Mesenchymal stem cell (in vitro differentiated cells and primary cell): ENCODE measurements at regions not wholly inside any gene's neighbourhood (a gene's known extent, or its start where the extent isn't known, plus 50 kb on each side); places are given as distances from the start of the nearest gene placed in this dataset.

Experiments used
- DNase-seq: peaks from one replicate; pipeline ENCODE4 v3.0.0-alpha.2; 2013
- H2AFZ ChIP-seq: one replicate; pipeline ENCODE4 v1.6.1; 2013; ENCODE audit warnings: low read depth, mild to moderate bottlenecking, control low read depth, inconsistent platforms, low read length, moderate library complexity
- H2AK5ac ChIP-seq: 2 replicates; pipeline ENCODE4 v1.6.1; 2013; ENCODE audit warnings: low read length, moderate library complexity, mild to moderate bottlenecking, inconsistent platforms; ENCODE audit not compliant: severe bottlenecking
- H2BK120ac ChIP-seq: one replicate; pipeline ENCODE4 v1.6.1; 2013; ENCODE audit warnings: low read depth, mild to moderate bottlenecking, inconsistent platforms, low read length, moderate library complexity
- H2BK12ac ChIP-seq, 2 experiments: one replicate each; pipeline ENCODE4 v1.6.1; 2013; ENCODE audit warnings: inconsistent platforms in 2 of 2, low read length in 2 of 2, mild to moderate bottlenecking in 2 of 2, moderate library complexity in 2 of 2, control low read depth in 1 of 2
- H2BK15ac ChIP-seq: one replicate; pipeline ENCODE4 v1.6.1; 2013; ENCODE audit warnings: mild to moderate bottlenecking, low read depth, inconsistent platforms; ENCODE audit not compliant: poor library complexity, severe bottlenecking
- H2BK5ac ChIP-seq: 2 replicates; pipeline ENCODE4 v1.6.1; 2013; ENCODE audit warnings: low read depth, mild to moderate bottlenecking, low read length, control low read depth, inconsistent platforms; ENCODE audit not compliant: poor library complexity, severe bottlenecking
- H3K14ac ChIP-seq, 2 experiments: one replicate each; pipeline ENCODE4 v1.6.1; 2013; ENCODE audit warnings: inconsistent platforms in 2 of 2, low read length in 2 of 2, control low read depth in 1 of 2, mild to moderate bottlenecking in 1 of 2, moderate library complexity in 1 of 2
- H3K18ac ChIP-seq, 2 experiments: one replicate each; pipeline ENCODE4 v1.6.1; 2013; ENCODE audit warnings: inconsistent platforms in 2 of 2, low read length in 2 of 2, control low read depth in 1 of 2, low read depth in 1 of 2, mild to moderate bottlenecking in 1 of 2
- H3K23ac ChIP-seq, 2 experiments: one replicate each; pipeline ENCODE4 v1.6.1; 2013; ENCODE audit warnings: inconsistent platforms in 2 of 2, low read length in 2 of 2, mild to moderate bottlenecking in 2 of 2, moderate library complexity in 2 of 2, control low read depth in 1 of 2
- H3K27ac ChIP-seq: 2 replicates; pipeline ENCODE4 v1.5.1; 2013; ENCODE audit warnings: mild to moderate bottlenecking, moderate library complexity, low read length, control low read depth, inconsistent platforms; ENCODE audit not compliant: poor library complexity, severe bottlenecking
- H3K27me3 ChIP-seq, 2 experiments: 2 replicates each; pipeline versions ENCODE4 v1.6.1 to v1.7.0; 2013; ENCODE audit warnings: low read length in 2 of 2, mild to moderate bottlenecking in 2 of 2, moderate library complexity in 2 of 2, control low read depth in 1 of 2, inconsistent platforms in 1 of 2; ENCODE audit not compliant: control insufficient read depth in 1 of 2, insufficient read depth in 1 of 2
- H3K36me3 ChIP-seq, 2 experiments: 2 replicates each; pipeline versions ENCODE4 v1.6.1 to v1.7.0; 2013; ENCODE audit warnings: low read length in 2 of 2, control low read depth in 1 of 2, inconsistent platforms in 1 of 2, low read depth in 1 of 2, mild to moderate bottlenecking in 1 of 2; ENCODE audit not compliant: insufficient read depth in 2 of 2, control insufficient read depth in 1 of 2
- H3K4ac ChIP-seq, 2 experiments: one replicate each; pipeline ENCODE4 v1.6.1; 2013; ENCODE audit warnings: inconsistent platforms in 2 of 2, low read length in 2 of 2, mild to moderate bottlenecking in 2 of 2, moderate library complexity in 2 of 2, control low read depth in 1 of 2, low read depth in 1 of 2
- H3K4me1 ChIP-seq: 2 replicates; pipeline ENCODE4 v1.6.1; 2013; ENCODE audit warnings: low read depth, low read length, control low read depth; ENCODE audit not compliant: control insufficient read depth, insufficient read depth
- H3K4me2 ChIP-seq: 2 replicates; pipeline ENCODE4 v1.6.1; 2013; ENCODE audit warnings: low read length, mild to moderate bottlenecking, inconsistent platforms; ENCODE audit not compliant: poor library complexity, severe bottlenecking
- H3K4me3 ChIP-seq, 2 experiments: 2 replicates each; pipeline versions ENCODE4 v1.5.1 to v1.7.0; 2013; ENCODE audit warnings: low read length in 2 of 2, mild to moderate bottlenecking in 2 of 2, control low read depth in 1 of 2, low read depth in 1 of 2; ENCODE audit not compliant: insufficient read depth in 1 of 2
- H3K79me1 ChIP-seq: replicated peaks from 2 replicates; pipeline ENCODE4 v1.6.1; 2013; ENCODE audit warnings: mild to moderate bottlenecking, control low read depth, low read length, inconsistent platforms; ENCODE audit not compliant: poor library complexity, severe bottlenecking
- H3K9ac ChIP-seq: 2 replicates; pipeline ENCODE4 v1.7.0; 2013; ENCODE audit warnings: mild to moderate bottlenecking, low read length, moderate library complexity
- H3K9me3 ChIP-seq: 2 replicates; pipeline ENCODE4 v1.7.0; 2013; ENCODE audit warnings: mild to moderate bottlenecking, low read length; ENCODE audit not compliant: control insufficient read depth
- H4K8ac ChIP-seq: one replicate; pipeline ENCODE4 v1.6.1; 2013; ENCODE audit warnings: inconsistent platforms, mild to moderate bottlenecking, low read length, moderate library complexity
- H4K91ac ChIP-seq: one replicate; pipeline ENCODE4 v1.6.1; 2013; ENCODE audit warnings: mild to moderate bottlenecking, low read length, inconsistent platforms
- WGBS: methylation state at CpG from one replicate; pipeline ENCODE4 v1.1.7; 2013; ENCODE audit warnings: mixed read lengths; 5-methylcytosine and 5-hydroxymethylcytosine counted together

DNA sequence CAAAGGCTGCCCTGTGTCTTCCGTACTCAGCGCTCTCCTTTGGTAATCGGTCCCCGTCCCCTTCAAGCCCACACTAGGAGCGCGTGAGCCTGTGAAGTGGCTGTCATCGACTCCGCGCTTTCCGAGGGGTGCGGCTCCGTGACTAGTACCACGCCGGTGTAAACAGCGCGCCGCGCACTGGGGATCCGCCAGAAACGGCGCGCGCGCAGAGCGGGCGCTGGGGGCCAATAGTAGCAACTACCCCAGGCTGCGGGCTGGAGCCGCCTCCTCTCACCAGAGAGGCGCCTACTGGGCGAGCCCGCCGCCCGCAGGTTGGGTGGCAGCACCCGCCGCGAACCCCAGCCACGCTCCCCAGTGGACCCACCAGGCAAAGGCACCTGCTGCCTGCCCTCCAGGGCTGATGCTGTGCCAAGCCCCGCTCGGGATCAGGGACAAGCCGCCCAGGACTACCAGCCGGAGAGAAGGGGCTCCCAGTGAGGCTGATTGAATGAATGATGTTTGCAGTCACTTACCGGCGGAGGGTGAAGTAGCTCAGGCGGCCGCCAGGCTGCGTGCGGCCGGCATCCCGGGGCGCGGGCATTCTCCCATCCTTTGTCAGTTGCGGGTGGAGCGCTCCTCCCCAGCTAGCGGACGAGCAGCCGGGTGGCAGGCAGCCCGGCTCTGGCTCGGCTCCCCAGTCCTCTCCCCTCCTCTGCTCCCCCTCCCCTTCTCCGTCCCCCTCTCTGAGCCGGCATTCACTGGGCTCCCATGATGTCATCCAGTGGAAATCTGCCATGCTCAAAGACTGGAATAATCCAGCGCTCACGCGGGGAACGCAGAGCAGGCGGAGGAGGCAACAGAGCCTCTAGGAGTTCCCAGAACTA is 370.3 kb upstream of the SMIM31 start:
- H2BK5ac ChIP-seq = no peak overlapping the region
- no peak overlapping the region for H2AK5ac ChIP-seq
- peaks cover 0 to 36% of the 10 kb centered on the region in 2 experiments for H3K27me3 ChIP-seq
- H4K91ac ChIP-seq = no peak overlapping the region
- H2AFZ ChIP-seq = no peak overlapping the region
- no peak overlapping the region for H3K18ac ChIP-seq
- H3K4me1 ChIP-seq = peaks cover 6% of the 10 kb centered on the region
- 4% methylated on average over 61 of the region's 65 CpGs for WGBS
- H2BK15ac ChIP-seq = no peak overlapping the region
- H3K14ac ChIP-seq = no peak overlapping the region
- H3K36me3 ChIP-seq = no peaks in the 10 kb centered on the region
- DNase-seq = peak; percentile 3
- H2BK12ac ChIP-seq = no peak overlapping the region
- peak overlapping the region; percentile 67 to 72 for H3K4me3 ChIP-seq
- H3K9me3 ChIP-seq = no peaks in the 10 kb centered on the region
- no peak overlapping the region for H4K8ac ChIP-seq
- H3K27ac ChIP-seq = no peak overlapping the region
- no peaks in the 10 kb centered on the region for H3K79me1 ChIP-seq
- H3K4ac ChIP-seq = no peak overlapping the region
- no peak overlapping the region for H2BK120ac ChIP-seq
- peak overlapping the region; percentile 79 for H3K4me2 ChIP-seq
- H3K23ac ChIP-seq = no peak overlapping the region
- peak overlapping the region; percentile 11 for H3K9ac ChIP-seq

DNA sequence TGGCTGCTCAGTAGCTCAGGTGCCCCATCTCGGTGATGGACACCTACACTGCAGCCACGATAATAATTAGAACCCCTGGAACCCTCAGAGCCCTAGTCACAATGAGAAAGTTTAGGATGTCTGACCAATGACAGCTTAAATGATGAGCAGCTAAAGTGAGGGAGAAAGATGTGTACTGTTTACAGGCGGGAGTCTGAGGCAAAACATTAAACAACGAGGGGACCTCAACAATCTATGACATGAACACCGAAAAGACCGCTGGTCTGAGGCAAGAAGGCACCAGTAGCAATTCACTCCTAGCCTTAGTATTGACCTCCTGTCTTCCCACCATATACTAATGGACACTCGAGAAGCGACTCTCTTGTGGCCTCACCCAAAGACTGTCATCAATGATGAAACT is 369.5 kb upstream of the SMIM31 start:
- no peak overlapping the region for H3K27ac ChIP-seq
- H3K9me3 ChIP-seq = no peaks in the 10 kb centered on the region
- H3K23ac ChIP-seq = no peak overlapping the region
- H2BK15ac ChIP-seq = no peak overlapping the region
- no peak overlapping the region for H2AK5ac ChIP-seq
- H3K18ac ChIP-seq = no peak overlapping the region
- no peak overlapping the region for H4K91ac ChIP-seq
- peaks cover 6% of the 10 kb centered on the region for H3K4me1 ChIP-seq
- no peaks in the 10 kb centered on the region for H3K79me1 ChIP-seq
- peaks cover 0 to 36% of the 10 kb centered on the region in 2 experiments for H3K27me3 ChIP-seq
- DNase-seq = no peak
- no peaks in the 10 kb centered on the region for H3K36me3 ChIP-seq
- 96% methylated on average over 8 of the region's 8 CpGs for WGBS
- H2BK12ac ChIP-seq = no peak overlapping the region
- H3K4me2 ChIP-seq = no peak overlapping the region
- H3K4me3 ChIP-seq = no peak overlapping the region
- no peak overlapping the region for H2BK5ac ChIP-seq
- no peak overlapping the region for H3K14ac ChIP-seq
- H4K8ac ChIP-seq = no peak overlapping the region
- no peak overlapping the region for H2AFZ ChIP-seq
- no peak overlapping the region for H3K4ac ChIP-seq
- H3K9ac ChIP-seq = peak overlapping the region; percentile 11
- no peak overlapping the region for H2BK120ac ChIP-seq

GRCh38 chr4:164396439-164396838 is 357.5 kb upstream of the SMIM31 start:
- no peaks in the 10 kb centered on the region for H3K4me1 ChIP-seq
- H4K8ac ChIP-seq = no peak overlapping the region
- no peak overlapping the region for H2BK12ac ChIP-seq
- H3K23ac ChIP-seq = no peak overlapping the region
- no peak overlapping the region for H3K9ac ChIP-seq
- no peaks in the 10 kb centered on the region for H3K36me3 ChIP-seq
- H4K91ac ChIP-seq = no peak overlapping the region
- 81% methylated on average over 2 of the region's 4 CpGs for WGBS
- H2BK15ac ChIP-seq = no peak overlapping the region
- no peak overlapping the region for H3K4ac ChIP-seq
- H3K4me2 ChIP-seq = no peak overlapping the region
- H3K4me3 ChIP-seq = no peak overlapping the region
- H3K14ac ChIP-seq = no peak overlapping the region
- H3K18ac ChIP-seq = no peak overlapping the region
- no peak overlapping the region for H3K27ac ChIP-seq
- no peak for DNase-seq
- no peak overlapping the region for H2AFZ ChIP-seq
- H2BK120ac ChIP-seq = no peak overlapping the region
- H3K27me3 ChIP-seq = no peaks in the 10 kb centered on the region
- no peak overlapping the region for H2BK5ac ChIP-seq
- H2AK5ac ChIP-seq = no peak overlapping the region
- no peaks in the 10 kb centered on the region for H3K9me3 ChIP-seq
- no peaks in the 10 kb centered on the region for H3K79me1 ChIP-seq

GRCh38 chr4:164402554-164402953 is 351.4 kb upstream of the SMIM31 start:
- Histone ChIP-seq H3K23ac (no peak overlapping the region), H4K8ac (no peak overlapping the region), H2AFZ (no peak overlapping the region), H3K4me1 (no peaks in the 10 kb centered on the region), H3K9me3 (no peaks in the 10 kb centered on the region), H2BK5ac (no peak overlapping the region), H3K18ac (no peak overlapping the region), H3K36me3 (no peaks in the 10 kb centered on the region), H3K14ac (no peak overlapping the region), H2BK12ac (no peak overlapping the region), H3K9ac (no peak overlapping the region), H3K27me3 (no peaks in the 10 kb centered on the region), H3K4me2 (no peak overlapping the region), H2BK15ac (no peak overlapping the region), H3K27ac (no peak overlapping the region), H2BK120ac (no peak overlapping the region), H3K79me1 (no peaks in the 10 kb centered on the region), H4K91ac (no peak overlapping the region), H2AK5ac (no peak overlapping the region), H3K4me3 (no peak overlapping the region), H3K4ac (no peak overlapping the region)
- no peak for DNase-seq
- WGBS = no CpG with 5 or more reads among the region's 1 CpG
